HG02981 (cell line): ENCODE measurements at regions not wholly inside any gene's neighbourhood (a gene's known extent, or its start where the extent isn't known, plus 50 kb on each side); places are given as distances from the start of the nearest gene placed in this dataset.
"Not testable (repeated sequence)": the region's sequence is repeated elsewhere in the genome, so short reads cannot be mapped to it uniquely, and the experiment has no call there.

Source experiments
- ATAC-seq: cut with Tn5 transposase; IDR thresholded peaks from one replicate; pipeline ENCODE4 v1.9.1; 2021; ENCODE audit warnings: mild to moderate bottlenecking, moderate library complexity; ENCODE audit not compliant: unreplicated experiment

DNA sequence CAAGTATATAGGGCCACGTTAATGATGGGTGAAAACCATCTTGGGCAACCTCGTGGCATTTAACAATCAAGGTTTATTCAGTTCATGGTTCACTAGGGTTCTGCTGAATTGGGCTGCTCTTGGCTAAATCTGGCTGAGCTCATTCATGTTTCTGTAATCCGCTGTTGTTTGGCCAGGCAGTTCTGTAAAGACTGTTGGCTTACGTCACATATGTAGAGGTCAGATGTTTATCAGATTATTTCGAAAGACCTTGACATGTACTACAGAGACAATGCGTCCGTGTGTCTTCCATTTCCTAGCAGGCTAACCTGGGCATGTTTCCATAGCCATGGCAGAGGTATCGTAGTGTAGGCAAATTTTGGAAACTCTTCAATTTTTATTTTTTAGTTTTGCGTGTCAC, 190.0 kb upstream of the ZWINT start:
- ATAC-seq: no peak

DNA sequence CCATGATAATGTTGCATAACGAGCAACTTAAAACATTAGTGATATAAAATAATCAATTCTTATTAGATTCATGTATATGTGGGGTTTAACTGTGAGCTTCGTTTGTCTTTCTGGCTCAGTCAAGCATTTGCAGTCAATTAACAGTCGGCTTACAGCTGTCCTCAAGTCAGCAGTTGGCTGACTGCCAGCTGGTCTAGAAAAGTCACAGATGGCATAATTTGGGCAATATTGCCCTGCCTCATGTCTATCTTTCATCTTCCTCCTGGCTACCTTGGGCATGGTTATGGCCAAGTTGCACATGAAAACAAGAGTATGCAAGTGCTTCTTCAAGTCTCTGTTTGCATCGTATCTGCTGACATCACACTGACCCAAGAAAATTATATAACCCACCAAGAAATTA, 186.1 kb upstream of the ZWINT start:
- no peak for ATAC-seq

DNA sequence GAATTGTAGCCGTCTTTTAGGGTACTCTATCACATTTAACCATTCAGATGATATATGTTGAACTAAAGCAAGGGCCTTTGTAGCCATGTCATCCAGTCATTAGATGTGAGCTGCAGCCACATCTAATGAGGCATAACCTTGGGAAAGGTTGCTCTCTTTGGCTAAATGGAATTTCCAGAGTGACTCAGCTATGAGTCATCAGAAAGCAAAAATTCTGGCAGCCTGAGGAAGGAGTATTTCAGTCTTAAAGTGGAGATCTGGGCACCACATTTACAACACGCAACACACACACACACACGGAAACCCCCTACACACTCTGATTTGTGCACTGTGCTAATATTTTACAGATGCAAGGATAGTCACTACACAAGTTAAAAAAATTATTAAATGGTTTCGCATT, 176.9 kb upstream of the ZWINT start:
- no peak for ATAC-seq

DNA sequence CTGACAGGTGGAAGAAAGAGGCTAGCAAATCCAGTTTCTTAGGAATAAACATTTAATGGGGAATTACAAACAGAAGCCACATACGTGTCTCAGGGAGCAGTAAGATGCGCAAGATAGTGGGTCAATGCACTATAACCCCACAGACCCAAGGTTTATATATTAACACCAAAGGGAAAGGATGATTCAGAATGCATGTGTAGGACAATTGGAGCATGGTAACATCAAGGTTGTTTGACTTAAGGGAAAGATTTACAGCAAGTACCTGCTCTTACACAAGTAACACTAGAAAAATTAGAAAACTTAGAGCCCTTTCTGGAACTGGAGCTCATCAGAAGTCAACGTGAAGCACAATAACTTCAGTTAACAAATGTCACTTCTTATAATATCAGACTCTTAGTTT, 161.1 kb upstream of the ZWINT start:
- no peak for ATAC-seq

DNA sequence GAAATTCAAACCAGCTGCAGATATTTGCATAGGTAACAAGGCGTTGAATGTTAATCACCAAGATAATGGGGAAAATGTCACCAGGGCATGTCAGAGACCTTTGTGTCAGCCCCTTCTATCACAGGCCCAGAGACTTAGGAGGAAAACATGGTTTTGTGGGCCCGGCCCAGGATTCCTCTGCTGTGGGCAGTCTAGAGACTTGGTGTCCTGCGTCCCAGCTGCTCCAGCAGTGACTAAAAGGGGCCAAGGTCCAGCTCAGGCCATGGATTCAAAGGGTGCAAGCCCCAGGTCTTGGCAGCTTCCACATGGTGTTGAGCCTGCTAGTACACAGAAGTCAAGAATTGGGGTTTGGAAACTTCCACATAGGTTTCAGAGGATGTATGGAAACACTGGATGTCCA, 147.5 kb upstream of the ZWINT start:
- ATAC-seq: no peak

DNA sequence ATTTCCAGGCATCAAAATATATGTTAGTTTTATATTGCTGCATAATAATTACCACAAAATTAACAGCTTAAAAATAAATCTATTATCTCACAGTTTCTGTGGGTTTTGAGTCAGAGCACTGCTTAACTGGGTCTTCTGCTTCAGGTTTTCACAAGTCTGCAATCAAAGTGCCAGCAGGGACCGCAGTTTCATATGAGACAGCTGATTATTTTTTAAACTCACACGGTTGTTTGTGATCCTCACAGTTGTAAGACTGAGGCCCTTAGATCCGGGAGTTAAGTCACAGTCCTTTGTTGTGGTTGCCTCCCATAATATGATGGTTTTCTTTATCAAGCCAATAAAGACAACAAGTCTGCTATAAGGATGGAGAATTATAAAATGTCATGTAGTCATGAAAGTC, 146.0 kb upstream of the ZWINT start:
- ATAC-seq: no peak

DNA sequence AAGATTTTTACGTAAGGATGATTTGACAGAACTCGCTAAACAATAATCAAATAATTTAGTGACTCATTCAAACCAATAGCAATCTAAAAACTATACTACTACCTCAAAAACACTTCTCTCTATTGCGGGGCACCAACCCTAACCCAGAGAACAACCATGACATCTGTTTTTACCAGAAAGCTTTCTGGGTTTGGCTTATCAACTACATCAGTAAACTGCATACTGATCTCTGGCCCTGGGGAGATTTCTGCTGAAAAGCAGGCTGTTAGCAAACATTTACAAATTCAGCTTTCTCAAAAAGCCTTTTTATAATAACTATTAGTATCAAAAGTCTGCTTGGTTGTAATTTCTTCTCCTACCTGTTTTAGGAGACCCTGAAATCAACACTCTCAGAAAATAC, 144.5 kb upstream of the ZWINT start:
- ATAC-seq: no peak

DNA sequence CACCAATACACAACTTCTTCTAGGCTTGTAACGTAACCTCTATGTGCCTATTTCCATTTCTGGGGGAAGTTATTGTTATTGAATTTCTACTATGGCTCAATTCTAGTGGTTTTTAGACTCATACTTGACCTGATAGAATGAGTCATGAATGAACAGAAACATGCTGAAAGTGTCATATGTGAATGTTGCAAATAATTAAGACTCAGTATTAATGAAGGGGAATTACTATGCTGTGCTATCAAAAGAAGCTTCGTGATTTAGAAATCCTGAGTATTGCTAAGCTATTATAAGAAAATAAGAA, 135.1 kb upstream of the ZWINT start:
- no peak for ATAC-seq

DNA sequence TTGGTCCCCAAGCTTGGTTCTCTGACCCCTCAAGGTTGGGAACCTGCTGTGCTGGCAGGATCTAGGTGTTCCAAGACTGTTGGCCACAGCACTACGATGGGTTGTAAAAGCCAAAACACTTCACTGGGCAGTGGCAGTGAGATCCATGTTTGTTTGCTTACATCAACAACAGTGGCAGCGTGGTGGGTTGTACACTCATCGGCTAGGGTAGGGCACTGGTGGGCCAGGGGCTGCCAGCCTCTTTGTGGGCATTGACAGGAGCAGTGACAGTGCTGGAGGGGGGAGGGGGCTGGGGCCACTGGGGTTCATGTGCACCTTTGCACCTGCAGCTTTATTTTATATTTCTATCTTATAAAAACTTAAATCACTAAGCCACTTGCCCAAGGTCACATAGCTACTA, 126.7 kb upstream of the ZWINT start:
- ATAC-seq: no peak

DNA sequence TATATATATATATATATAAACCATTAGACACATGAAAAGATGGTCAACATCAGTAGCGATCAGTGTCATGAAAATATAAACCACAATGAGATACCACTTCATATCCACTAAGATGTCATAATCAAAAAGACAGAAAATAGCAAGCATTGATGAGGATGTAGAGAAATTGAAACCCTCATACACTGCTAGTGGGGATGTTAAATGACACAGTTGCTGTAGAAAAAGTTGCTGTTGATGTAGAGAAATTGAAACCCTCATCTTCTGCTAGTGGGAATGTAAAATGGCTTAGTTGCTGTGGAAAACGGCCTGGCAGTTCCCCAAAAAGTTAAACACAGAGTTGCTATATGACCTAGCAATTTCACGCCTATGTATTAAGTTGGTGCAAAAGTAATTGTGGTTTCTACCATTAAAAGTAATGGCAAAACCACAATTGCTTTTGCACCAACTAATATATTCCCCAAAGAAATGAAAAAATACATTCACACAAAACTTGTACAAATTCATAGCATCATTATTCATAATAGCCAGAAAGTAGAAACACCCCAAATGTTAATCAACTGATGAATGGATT, 120.5 kb upstream of the ZWINT start:
- no peak for ATAC-seq

DNA sequence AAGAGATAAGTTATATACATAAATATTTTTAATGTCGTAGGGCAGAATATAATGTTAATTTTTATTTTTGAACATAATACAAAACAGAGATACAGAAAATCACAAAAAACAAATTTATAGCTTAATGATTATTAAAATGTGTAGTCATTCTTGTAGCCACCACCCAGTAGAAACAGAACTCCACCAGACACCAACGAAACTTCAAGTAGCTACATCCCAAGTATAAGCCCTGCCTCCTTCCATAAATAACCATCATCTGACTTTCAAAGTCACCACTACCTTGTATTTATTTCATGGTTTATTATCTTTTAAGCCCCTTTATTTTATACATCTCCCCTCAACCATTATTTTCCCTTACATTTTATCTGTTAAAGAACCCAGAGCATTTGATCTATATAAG, 111.9 kb upstream of the ZWINT start:
- no peak for ATAC-seq

DNA sequence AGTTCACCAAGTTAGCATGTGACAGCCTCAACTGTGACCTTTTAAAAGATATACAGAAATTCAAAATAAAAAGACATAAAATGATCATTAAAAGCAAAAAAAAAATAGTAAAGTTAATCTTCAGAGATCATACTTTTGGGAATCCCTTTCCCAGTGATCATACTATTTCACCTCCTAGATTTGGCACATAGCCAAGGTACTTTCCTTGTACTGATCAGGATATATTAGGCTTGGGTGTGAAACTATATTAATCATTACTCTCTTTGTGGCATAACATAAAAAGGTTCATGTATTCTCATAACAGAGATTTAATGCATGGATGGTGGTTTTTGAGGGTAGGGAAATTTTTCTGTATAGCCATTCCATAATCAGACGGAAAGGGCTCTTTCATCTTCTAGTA, 109.6 kb upstream of the ZWINT start:
- no peak for ATAC-seq

DNA sequence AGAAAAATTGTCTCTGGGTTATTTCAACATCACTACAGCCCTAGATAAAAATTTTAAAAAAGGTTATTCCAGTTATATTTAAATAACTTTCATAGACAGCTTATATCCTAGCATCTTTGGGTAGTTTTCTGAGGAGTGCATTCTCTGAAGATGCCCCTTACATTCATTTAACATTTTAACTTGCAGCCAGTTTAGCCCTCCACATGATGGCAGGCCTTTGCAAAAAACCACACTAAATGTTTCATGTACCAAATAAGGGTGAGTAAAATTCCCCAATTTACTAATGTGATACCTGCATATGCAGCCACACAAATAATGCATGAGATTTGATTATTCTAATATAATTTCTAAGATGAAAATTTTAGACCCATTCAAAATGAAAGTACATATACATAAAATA, 108.4 kb upstream of the ZWINT start:
- ATAC-seq: no peak

DNA sequence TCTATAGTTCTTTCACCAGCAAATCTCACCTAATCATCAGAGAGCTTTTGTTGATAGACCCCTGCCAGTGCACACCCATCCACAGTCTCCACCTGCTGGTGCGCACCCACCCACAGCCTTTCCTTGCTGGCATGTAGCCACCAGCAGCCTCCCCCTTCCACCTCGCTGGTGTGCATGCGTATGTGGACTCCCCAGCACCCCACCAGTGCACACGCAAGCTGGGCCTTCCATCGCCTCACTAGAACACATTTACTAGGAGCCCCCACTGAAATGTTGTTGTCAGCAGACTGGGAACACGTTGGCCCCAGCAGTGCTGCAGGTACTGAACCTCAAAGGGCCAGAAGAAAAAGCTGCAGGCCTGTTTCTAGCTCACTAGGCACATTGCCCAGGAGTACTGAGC, 104.9 kb upstream of the ZWINT start:
- no peak for ATAC-seq

DNA sequence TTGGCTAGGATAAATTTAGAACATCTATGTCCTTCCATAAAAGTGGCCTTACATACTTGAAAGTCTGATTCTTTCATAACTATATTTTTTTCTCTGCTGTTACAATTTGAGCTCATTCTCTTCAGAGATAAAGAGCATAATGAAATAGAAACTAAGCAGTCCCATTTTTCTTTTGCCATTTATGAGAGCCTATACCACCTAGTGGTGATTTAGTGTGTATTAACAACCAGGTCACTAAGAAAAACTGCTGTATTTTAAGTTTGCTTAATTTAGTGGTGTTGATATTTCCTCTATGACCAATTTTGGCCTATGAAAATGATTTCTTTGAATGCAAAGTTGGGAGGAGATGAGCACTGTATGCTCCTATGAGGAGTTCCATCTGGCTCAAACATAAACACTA, 88.7 kb upstream of the ZWINT start:
- ATAC-seq: peak; percentile 75

DNA sequence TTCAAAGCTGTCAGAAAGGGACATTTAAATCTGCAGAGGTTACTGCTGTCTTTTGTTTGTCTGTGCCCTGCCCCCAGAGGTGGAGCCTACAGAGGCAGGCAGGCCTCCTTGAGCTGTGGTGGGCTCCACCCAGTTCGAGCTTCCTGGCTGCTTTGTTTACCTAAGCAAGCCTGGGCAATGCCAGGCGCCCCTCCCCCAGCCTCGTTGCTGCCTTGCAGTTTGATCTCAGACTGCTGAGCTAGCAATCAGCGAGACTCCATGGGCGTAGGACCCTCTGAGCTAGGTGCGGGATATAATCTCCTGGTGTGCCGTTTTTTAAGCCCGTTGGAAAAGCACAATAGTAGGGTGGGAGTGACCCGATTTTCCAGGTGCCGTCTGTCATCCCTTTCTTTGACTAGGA, 86.6 kb upstream of the ZWINT start:
- ATAC-seq: not testable (repeated sequence)

DNA sequence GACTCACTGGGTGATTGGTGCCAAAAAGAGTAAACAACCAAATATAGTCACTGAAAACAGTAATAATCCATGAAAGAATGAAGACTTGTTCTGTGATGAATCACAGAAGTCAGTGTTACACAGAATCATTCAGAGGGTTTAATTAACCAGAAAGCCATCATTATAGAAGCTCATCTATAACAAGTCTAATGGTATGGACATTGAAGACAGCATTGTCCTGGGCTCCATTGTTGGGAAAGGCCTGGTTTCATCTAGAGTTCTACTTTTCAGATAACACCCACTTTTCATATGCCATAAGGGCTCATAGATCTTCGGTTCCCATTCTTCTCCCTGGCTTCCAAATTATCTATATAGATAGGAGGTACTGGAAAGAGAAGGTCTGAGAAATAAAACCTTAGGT, 80.3 kb upstream of the ZWINT start:
- ATAC-seq: not testable (repeated sequence)
